Cardiac fibroblast (primary cell): ENCODE measurements at regions not wholly inside any gene's neighbourhood (a gene's known extent, or its start where the extent isn't known, plus 50 kb on each side); places are given as distances from the start of the nearest gene placed in this dataset.
"Not testable (repeated sequence)": the region's sequence is repeated elsewhere in the genome, so short reads cannot be mapped to it uniquely, and the experiment has no call there.

Experiments
- DNase-seq, 2 donors: peaks; one replicate each; pipeline versions ENCODE4 v3.0.0 to v3.0.0-alpha.2; 2010; ENCODE audit warnings: low read depth in 2 of 2
- H3K4me3 ChIP-seq, 2 donors: replicated peaks in 1 of 2; 1 replicate in 1 of 2; 2 replicates in 1 of 2; pipeline ENCODE4 v1.5.1; 2011; ENCODE audit warnings: low read depth in 2 of 2, low read length in 2 of 2, mild to moderate bottlenecking in 2 of 2, moderate library complexity in 1 of 2
- TF ChIP-seq, protein P1 (sequence below): IDR thresholded peaks from one replicate; pipeline ENCODE4 v1.5.1; 2011; ENCODE audit warnings: low read depth, mild to moderate bottlenecking, low read length, inconsistent platforms

DNA sequence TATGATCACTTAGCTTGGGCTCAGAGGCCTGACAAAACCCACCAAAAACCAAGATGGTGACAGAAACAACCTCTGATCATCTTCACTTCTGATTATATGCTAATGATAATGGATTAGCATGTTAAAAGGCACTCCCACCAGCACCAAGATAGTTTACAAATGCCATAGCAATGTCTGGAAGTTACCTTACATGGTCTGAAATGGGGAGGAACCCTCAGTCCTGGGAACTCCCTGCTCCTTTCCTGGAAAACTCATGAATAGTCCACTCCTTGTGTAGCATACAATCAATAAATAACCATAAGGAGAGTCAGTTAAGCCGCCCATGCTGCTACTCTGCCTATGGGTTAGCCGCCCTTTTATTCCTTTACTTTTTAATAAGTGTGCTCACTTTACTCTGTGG lies 120.0 kb upstream of the HS3ST4 start:
- H3K4me3 ChIP-seq = no peak overlapping the region
- DNase-seq = no peak
- TF ChIP-seq, protein P1, sequence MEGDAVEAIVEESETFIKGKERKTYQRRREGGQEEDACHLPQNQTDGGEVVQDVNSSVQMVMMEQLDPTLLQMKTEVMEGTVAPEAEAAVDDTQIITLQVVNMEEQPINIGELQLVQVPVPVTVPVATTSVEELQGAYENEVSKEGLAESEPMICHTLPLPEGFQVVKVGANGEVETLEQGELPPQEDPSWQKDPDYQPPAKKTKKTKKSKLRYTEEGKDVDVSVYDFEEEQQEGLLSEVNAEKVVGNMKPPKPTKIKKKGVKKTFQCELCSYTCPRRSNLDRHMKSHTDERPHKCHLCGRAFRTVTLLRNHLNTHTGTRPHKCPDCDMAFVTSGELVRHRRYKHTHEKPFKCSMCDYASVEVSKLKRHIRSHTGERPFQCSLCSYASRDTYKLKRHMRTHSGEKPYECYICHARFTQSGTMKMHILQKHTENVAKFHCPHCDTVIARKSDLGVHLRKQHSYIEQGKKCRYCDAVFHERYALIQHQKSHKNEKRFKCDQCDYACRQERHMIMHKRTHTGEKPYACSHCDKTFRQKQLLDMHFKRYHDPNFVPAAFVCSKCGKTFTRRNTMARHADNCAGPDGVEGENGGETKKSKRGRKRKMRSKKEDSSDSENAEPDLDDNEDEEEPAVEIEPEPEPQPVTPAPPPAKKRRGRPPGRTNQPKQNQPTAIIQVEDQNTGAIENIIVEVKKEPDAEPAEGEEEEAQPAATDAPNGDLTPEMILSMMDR = no peak

DNA sequence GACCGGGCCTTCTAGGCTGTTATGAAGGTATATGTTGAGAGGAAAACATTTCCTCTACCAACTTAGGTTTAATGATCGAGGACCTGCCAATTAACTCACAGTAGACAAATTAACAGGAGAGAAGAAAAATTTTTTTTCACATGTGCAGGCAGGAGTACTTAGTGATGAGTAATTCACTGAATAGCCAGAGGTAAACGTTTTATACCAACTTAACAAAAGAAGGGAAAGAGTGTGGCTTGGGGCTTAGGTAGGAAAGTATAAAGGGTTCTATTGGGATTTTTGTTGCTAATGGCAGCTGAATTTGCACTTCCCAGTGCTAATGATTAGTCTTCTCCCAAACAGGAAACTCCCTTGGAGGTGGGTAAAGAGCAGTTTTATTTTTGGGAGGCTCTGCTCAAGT lies 121.6 kb upstream of the HS3ST4 start:
- H3K4me3 ChIP-seq = no peak overlapping the region
- DNase-seq = no peak
- TF ChIP-seq, protein P1 = no peak

DNA sequence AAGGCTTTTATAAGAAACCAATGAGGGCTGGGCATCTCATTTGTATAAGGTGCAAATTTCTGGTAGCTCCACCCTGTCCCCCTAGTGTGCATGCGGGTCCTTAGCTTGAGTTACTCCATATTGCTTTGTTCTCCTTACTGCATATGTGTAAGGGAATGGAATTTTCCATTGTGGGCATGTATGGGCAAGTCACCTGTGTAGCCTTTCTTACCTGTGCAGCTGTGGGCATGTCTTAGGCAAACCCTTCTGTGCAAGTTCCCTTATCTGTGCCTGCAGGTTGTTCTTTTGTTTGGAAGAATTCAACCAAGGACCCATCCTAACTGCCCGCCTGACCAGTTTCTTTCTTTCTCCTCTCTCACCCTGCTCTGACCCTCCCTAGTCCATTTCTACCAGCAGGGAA lies 122.8 kb upstream of the HS3ST4 start:
- no peak overlapping the region for H3K4me3 ChIP-seq
- no peak for DNase-seq
- TF ChIP-seq, protein P1 = no peak

DNA sequence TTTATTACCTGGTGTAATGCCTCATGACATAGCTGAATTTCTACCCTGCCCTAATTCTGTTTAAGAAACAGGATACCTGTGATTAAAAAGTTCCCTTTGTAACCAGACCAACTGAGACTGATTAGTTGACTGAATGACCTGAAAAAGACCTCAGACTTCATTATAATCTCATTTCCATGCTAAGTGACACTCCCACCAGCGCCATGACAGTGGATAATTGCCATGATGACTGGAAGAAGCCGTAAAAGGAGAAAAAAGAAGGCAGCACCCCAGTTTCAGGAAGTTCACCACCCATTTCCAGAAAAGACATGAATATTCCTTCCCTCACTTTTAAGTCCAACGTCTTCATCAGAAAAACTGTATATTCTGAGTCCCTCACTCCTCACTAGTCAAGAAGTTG lies 125.6 kb upstream of the HS3ST4 start:
- H3K4me3 ChIP-seq = no peak overlapping the region
- TF ChIP-seq, protein P1 = no peak
- no peak for DNase-seq

DNA sequence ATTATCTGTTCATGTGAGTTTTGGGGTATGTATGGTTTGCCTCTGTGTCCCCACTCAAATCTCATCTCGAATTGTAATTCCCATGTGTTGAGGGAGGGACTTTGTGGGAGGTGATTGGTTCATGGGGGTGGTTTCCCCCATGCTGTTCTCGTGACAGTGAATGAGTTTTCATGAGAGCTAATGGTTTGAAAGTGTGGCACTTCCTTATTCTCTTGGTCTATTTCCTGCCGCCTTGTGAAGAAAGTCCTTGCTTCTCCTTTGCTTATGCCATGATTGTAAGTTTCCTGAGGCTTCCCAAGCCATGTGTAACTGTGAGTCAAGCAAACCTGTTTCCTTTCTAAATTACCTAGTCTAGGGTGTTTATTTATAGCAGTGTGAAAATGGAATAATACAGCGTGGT lies 128.1 kb upstream of the HS3ST4 start:
- TF ChIP-seq, protein P1 = no peak
- no peak overlapping the region for H3K4me3 ChIP-seq
- DNase-seq = no peak

DNA sequence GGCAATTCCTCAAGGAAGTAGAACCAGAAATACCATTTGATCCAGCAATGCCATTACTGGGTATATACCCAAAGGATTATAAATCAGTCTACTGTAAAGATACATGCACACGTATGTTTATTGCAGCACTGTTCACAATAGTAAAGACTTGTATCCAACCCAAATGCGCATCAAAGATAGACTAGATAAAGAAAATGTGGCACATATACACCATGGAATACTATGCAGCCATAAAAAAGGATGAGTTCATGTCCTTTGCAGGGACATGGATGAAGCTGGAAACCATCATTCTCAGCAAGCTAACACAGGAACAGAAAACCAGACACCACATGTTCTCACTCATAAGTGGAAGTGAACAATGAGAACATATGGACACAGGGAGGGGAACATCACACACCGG lies 130.0 kb upstream of the HS3ST4 start:
- not testable (repeated sequence) for H3K4me3 ChIP-seq, DNase-seq

DNA sequence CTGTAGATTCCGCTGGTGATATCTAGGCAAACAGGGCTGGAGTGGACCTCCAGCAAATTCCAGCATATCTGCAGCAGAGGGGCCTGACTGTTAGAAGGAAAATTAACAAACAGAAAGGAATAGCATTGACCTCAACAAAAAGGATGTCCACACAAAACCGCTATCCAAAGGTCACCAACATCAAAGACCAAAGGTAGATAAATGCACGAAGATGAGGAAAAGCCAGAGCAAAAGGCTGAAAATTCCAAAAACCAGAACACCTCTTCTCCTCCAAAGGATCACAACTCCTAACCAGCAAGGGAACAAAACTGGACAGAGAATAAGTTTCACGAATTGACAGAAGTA lies 134.8 kb upstream of the HS3ST4 start:
- DNase-seq, H3K4me3 ChIP-seq: not testable (repeated sequence)

DNA sequence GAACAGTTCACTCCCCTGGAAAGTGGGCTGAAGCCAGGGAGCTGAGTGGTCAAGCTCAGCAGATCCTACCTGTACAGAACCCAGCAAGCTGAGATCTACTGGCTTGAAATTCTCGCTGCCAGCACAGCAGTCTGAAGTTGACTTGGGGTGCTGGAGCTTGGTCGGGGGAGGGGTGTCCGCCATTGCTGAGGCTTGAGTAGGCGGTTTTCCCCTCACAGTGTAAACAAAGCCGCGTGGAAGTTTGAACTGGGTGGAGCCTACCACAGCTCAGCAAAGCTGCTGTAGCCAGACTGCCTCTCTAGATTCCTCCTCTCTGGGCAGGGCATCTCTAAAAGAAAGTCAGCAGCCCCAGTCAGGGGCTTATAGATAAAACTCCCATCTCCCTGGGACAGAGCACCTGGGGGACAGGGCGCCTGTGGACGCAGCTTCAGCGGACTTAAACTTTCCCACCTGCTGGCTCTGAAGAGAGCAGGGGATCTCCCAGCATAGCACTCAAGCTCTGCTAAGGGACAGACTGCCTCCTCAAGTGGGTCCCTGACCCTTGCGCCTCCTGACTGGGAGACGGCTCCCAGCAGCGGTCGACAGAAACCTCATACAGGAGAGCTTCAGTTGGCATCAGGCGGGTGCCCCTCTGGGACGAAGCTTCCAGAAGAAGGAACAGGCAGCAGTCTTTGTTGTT lies 135.3 kb upstream of the HS3ST4 start:
- DNase-seq = not testable (repeated sequence)

More for the DNA sequence above, 135.3 kb upstream of the HS3ST4 start:
- H3K4me3 ChIP-seq = not testable (repeated sequence)
